ENCODE measurements at regions not wholly inside any gene's neighbourhood (a gene's known extent, or its start where the extent isn't known, plus 50 kb on each side); places are given as distances from the start of the nearest gene placed in this dataset.
"Not testable (repeated sequence)": the region's sequence is repeated elsewhere in the genome, so short reads cannot be mapped to it uniquely, and the experiment has no call there.

GRCh38 chr5:87150630-87151029 is 117.1 kb upstream of the RASA1 start:
- DNase-seq = no peak

DNA sequence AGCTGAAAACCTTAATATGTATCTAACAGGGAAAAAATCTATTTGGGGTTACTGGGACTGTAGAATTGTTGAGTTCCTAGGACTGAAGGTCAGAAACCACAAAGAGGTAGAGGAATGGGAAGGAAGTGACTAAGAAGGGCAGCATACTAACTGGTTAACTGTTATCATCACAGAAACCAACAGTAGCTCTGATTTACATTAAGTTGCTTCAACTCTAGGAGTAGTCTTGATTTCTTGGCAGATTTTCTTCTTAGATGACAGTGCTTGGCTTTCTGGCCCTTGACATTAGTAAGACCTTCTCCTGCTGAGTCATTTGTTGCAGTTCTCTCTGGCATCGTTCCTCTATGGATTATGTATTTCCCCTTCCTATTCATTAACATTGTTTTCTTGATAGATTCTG is 116.1 kb upstream of the RASA1 start:
- DNase-seq = no peak

GRCh38 chr5:87152886-87153285 is 114.8 kb upstream of the RASA1 start:
- DNase-seq = no peak

GRCh38 chr5:87154191-87154590 is 113.5 kb upstream of the RASA1 start:
- DNase-seq = no peak

- DNase-seq = no peak
These were observed 112.6 kb upstream of the RASA1 start for GRCh38 chr5:87155106-87155505.

- no peak for DNase-seq
These were observed 111.1 kb upstream of the RASA1 start for GRCh38 chr5:87156631-87157030.

GRCh38 chr5:87164409-87164808 is 103.3 kb upstream of the RASA1 start:
- no peak for DNase-seq

DNA sequence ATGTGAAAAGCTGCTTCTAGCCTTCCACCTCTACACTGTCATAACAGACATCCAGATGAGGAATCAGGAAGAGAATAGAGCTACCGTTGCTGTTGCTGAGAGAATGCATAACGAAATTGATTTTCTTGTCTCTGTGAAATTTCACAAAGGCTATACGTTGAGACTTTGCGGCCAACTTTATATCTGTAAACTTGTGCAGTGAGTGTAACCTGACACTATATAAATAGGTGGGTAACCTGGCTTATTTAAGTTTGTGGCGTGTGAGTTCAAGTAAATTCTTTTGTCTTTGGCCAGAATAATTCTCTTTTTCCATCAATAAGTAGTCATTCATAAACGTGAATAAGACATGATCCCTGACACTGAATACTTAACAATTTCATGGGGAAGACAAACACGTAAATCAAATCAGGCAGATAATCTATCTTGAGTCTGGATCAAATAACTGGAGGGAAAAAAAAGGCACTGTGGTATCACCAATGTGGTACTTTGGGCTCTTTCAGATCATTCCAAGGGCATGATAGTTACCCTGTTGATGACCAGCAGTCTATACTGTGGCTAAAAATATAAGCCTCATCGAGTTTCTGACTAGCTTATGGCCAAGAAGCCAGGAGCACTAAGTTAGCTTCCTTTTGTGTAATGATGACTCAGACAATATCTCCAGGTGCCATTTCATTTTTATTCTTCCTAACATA is 98.2 kb upstream of the RASA1 start:
- DNase-seq = no peak

GRCh38 chr5:87170799-87171198 is 96.9 kb upstream of the RASA1 start:
- no peak for DNase-seq

DNA sequence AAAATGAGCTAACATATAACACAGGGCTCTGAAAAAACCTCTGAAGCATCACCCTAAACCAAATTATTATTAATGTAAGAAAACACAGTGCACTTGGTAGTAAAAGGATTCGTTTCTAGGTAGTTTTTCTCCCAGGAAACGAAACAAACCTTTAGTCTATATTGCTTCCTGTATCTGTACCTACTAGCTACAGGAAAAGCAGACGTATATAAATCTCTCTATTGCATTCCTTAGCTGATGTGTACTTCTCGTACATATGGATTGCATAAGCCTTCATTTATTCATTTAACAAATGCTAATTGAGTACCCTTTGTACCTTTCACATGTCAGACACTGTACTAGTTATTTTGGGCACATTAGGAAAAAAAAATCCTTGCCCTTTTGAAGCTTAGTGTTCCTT is 85.0 kb upstream of the RASA1 start:
- no peak for DNase-seq

GRCh38 chr5:87183896-87184295 is 83.8 kb upstream of the RASA1 start:
- no peak for DNase-seq

- DNase-seq = no peak
These were observed 83.1 kb upstream of the RASA1 start for GRCh38 chr5:87184605-87185004.

DNA sequence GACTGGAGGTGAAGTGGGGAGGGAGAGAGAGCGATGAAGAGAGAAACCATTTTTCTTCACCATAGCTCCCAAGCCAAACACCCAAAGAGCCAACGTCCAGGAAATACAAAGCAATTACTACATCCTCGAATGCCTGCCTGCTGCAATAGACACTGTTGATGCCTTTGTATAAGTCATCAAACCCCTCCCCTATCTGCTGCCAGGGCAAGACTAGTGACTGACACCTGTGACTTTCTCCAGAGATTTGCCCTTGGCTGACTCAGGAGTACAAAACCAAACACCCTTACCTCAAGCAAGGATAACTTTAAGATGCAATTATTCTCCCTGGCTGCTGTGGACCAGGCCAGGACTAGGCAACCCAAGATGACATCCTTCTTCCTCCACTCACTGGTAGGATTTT is 81.8 kb upstream of the RASA1 start:
- no peak for DNase-seq

DNA sequence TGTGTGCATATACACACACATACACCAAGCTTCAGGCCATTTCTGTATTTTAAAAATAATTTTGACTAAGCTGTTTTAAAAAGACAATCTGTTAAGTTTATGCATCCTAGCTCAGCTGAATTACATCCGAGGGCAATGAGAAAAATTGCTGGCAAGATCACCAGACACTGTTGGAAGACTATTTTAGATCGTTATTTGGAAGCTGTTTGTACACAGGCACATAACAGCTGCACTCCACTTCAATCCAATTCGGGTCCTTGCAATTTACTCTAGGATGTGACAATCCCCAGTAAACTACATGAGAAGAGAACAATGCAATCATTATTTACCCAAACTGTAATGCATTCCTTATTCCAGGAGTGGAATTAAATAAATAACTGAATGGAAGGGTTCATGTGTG is 79.3 kb upstream of the RASA1 start:
- no peak for DNase-seq

GRCh38 chr5:87190041-87190440 is 77.6 kb upstream of the RASA1 start:
- DNase-seq = no peak

GRCh38 chr5:87190687-87191086 is 77.0 kb upstream of the RASA1 start:
- DNase-seq = no peak

GRCh38 chr5:87191645-87192044 is 76.0 kb upstream of the RASA1 start:
- DNase-seq = no peak

DNA sequence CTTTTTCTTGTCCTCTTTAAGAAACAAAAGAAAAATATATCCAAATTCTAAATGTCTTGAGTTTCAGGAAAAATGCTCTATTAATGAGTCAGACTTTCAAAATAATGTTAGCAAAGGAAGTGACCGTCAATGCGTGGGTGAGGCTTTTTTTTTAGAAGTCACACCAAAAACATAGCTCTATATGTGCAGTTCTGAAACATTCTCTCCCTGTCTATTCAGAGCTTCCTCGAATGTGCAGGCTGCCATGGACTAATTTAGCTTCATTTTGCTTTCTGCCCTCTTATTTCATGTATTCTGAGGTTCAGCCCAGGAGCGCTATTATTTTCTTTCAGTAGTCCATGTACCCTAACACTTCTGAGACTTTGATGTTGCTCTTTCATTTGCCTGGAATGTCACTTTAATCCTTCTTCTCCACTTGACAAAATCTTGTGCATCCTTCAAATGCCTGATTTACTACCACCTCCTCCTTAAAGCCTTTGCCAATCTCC is 72.5 kb upstream of the RASA1 start:
- no peak for DNase-seq

DNA sequence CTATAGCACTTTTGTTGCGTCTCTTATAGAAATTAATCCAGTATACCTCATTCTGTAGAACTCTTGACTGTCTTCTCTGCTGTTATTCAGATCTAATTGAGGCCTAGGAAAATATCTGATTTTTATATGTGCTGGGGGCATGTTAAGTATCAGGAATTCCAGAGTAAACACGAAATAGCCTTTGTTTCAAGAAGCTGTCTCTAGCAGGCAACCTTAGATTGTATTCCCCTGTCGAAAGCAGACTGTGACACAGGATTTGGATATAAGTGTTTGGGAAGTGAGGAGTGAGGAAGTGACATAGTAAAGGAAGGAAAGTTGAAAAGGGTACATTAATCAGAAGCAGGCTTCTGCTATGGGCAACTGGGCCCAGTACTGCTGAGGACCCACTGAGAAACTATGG is 72.1 kb upstream of the RASA1 start:
- no peak for DNase-seq

DNA sequence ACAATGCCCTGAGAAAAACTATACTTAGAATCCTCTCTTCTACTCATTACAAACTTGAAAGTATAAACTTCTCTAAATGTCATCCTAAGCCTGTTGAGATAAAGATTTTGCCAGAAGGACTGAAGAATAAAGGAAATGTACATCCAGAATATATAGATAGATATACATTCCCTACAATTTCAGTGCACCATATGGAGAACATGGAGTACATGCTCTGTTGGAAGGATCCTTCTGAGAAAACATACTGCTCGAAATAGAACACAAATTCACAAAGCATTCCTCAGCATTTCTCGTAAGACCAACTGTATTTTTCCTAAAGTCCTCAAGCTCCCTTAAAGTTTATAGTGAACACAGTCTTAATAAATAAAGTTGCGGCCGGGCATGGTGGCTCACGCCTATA is 69.7 kb upstream of the RASA1 start:
- DNase-seq = no peak

- not testable (repeated sequence) for DNase-seq
These were observed 68.4 kb upstream of the RASA1 start for GRCh38 chr5:87199246-87199645.

- DNase-seq = not testable (repeated sequence)
These were observed 68.0 kb upstream of the RASA1 start for GRCh38 chr5:87199704-87200103.

DNA sequence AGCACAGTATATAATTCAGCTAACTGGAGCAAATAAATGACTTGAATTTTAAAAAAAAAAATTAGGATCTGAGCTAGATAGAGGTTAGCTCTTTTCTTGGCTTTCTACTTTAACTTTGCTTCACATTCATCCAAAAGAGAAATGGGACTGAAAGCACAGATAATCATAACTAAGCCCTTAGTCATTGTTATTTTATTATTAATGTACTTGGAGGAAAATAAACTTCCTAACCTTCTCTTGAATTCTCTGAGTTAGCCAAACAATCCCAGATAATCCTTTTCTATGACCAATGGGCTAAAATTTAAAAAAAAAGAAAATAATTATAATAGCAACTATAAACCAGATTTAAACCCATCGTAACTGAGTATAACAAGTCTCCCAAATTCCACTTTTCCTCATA is 57.6 kb upstream of the RASA1 start:
- no peak for DNase-seq

DNA sequence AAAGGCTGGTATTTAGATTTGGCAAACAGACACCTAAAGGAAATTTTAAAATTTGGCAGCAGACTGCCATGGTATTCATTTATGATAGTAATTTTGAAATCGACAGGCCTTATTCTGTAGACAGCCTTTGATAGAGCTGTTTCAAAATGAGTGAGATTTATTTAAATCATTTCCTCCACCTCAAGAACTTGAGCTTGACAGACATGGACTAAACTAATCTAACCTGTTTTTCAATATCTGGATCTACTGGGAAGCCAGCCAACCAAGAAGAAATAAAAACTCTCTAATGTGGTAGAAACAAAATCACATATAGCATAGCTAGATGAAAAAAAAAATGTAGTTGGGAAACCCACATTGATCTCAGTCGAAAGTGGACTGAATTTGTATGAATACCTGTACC is 56.9 kb upstream of the RASA1 start:
- DNase-seq = no peak

DNA sequence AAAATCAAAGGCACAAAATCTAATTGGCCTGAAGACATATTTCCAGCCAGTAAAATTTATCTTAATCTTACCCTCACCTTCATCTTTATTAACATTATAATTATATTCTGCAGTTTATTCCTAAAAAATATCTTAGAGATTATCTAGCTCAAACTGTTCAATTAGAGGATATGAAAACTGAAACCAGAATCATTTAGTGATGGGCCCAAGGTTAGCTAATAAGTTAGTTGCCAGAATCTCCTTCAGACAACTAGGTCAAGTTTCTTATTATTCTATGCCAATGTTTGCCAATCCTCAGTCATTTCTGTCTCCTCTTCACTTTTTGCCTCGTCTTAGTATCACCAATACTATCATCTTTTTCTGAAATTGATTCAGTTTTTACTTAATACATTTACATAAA is 56.0 kb upstream of the RASA1 start:
- no peak for DNase-seq
